ENCODE measurements at regions not wholly inside any gene's neighbourhood (a gene's known extent, or its start where the extent isn't known, plus 50 kb on each side); places are given as distances from the start of the nearest gene placed in this dataset.

- Histone ChIP-seq H3K36me3 (ENCODE audit: control insufficient read depth, insufficient read depth, low read length) (no peaks in the 10 kb centered on the region), H3K27me3 (ENCODE audit: control insufficient read depth, insufficient read depth, low read length) (no peaks in the 10 kb centered on the region), H3K4me3 (ENCODE audit: low read depth, low read length) (no peak overlapping the region)
- FAIRE-seq (no peak), DNase-seq (ENCODE audit: low read depth) (no peak)
- no peak for TF ChIP-seq CTCF (IDR thresholded peaks at IDR 0.05; ENCODE audit: insufficient read depth, low read length, severe bottlenecking)
Measured at GRCh38 chr3:153089620-153090019, 72.4 kb upstream of the RAP2B start.

GRCh38 chr3:153090973-153091372 lies 71.1 kb upstream of the RAP2B start:
- no peak for TF ChIP-seq CTCF (IDR thresholded peaks at IDR 0.05; ENCODE audit: insufficient read depth, low read length, severe bottlenecking)
- no peaks in the 10 kb centered on the region for H3K27me3 ChIP-seq (ENCODE audit: control insufficient read depth, insufficient read depth, low read length)
- DNase-seq (ENCODE audit: low read depth) (no peak), FAIRE-seq (no peak)
- H3K4me3 ChIP-seq (ENCODE audit: low read depth, low read length), result no peak overlapping the region
- H3K36me3 ChIP-seq (ENCODE audit: control insufficient read depth, insufficient read depth, low read length), result no peaks in the 10 kb centered on the region

GRCh38 chr3:153093629-153094028 lies 68.4 kb upstream of the RAP2B start:
- H3K27me3 ChIP-seq (ENCODE audit: control insufficient read depth, insufficient read depth, low read length), result no peaks in the 10 kb centered on the region
- DNase-seq (ENCODE audit: low read depth) (no peak), FAIRE-seq (no peak)
- no peak for TF ChIP-seq CTCF (IDR thresholded peaks at IDR 0.05; ENCODE audit: insufficient read depth, low read length, severe bottlenecking)
- H3K36me3 ChIP-seq (ENCODE audit: control insufficient read depth, insufficient read depth, low read length), result no peaks in the 10 kb centered on the region
- no peak overlapping the region for H3K4me3 ChIP-seq (ENCODE audit: low read depth, low read length)

- Histone ChIP-seq H3K27me3 (ENCODE audit: control insufficient read depth, insufficient read depth, low read length) (no peaks in the 10 kb centered on the region), H3K4me3 (ENCODE audit: low read depth, low read length) (no peak overlapping the region), H3K36me3 (ENCODE audit: control insufficient read depth, insufficient read depth, low read length) (no peaks in the 10 kb centered on the region)
- TF ChIP-seq CTCF (IDR thresholded peaks at IDR 0.05; ENCODE audit: insufficient read depth, low read length, severe bottlenecking), result no peak
- DNase-seq (ENCODE audit: low read depth), result no peak
- FAIRE-seq, result no peak
Measured at GRCh38 chr3:153094386-153094785, 67.6 kb upstream of the RAP2B start.

- Histone ChIP-seq H3K27me3 (ENCODE audit: control insufficient read depth, insufficient read depth, low read length) (no peaks in the 10 kb centered on the region), H3K36me3 (ENCODE audit: control insufficient read depth, insufficient read depth, low read length) (no peaks in the 10 kb centered on the region), H3K4me3 (ENCODE audit: low read depth, low read length) (no peak overlapping the region)
- DNase-seq (ENCODE audit: low read depth) (no peak), FAIRE-seq (no peak)
- TF ChIP-seq CTCF (IDR thresholded peaks at IDR 0.05; ENCODE audit: insufficient read depth, low read length, severe bottlenecking), result no peak
Measured at GRCh38 chr3:153095441-153095840, 66.6 kb upstream of the RAP2B start.

GRCh38 chr3:153096731-153097131 lies 65.3 kb upstream of the RAP2B start:
- no peak overlapping the region for H3K4me3 ChIP-seq (ENCODE audit: low read depth, low read length)
- FAIRE-seq (no peak), DNase-seq (ENCODE audit: low read depth) (peak; percentile 10)
- TF ChIP-seq CTCF (IDR thresholded peaks at IDR 0.05; ENCODE audit: insufficient read depth, low read length, severe bottlenecking), result no peak
- H3K27me3 ChIP-seq (ENCODE audit: control insufficient read depth, insufficient read depth, low read length), result no peaks in the 10 kb centered on the region
- no peaks in the 10 kb centered on the region for H3K36me3 ChIP-seq (ENCODE audit: control insufficient read depth, insufficient read depth, low read length)

Measured in bronchial epithelial cell (primary cell).